OCI-LY7 (cell line): ENCODE measurements at regions not wholly inside any gene's neighbourhood (a gene's known extent, or its start where the extent isn't known, plus 50 kb on each side); places are given as distances from the start of the nearest gene placed in this dataset.

Experiments
- BruUV-seq: library from RNA; stranded (reverse); fragments of 400-500 nt; replicated peaks from 2 replicates; lab custom pipeline; 2021; lab: Mats Ljungman, UMichigan
- CTCF ChIA-PET: fragments of 300-600 bp; sonication (Branson Sonifier 250); formaldehyde crosslinking; loops from one replicate; lab custom pipeline; 2022; ENCODE audit warnings: antibody characterized with exemption; ENCODE audit not compliant: unreplicated experiment; lab: Charles Lee
- POLR2A ChIA-PET: fragments of 300-600 bp; sonication (Branson Sonifier 250); formaldehyde crosslinking; loops from one replicate; lab custom pipeline; 2022; ENCODE audit warnings: antibody characterized with exemption; lab: Charles Lee
- DNase-seq: peaks from one replicate; pipeline ENCODE4 v3.0.0-alpha.2; 2015; ENCODE audit warnings: low spot score
- H2AFZ ChIP-seq: fragments of 200-600 bp; sonication (generic), shearing (Covaris generic); 2 replicates; pipeline ENCODE4 v1.6.1; 2014; ENCODE audit warnings: mild to moderate bottlenecking, antibody characterized with exemption, low read length, moderate library complexity
- H3K27ac ChIP-seq: fragments of 200-600 bp; sonication (generic); 2 replicates; pipeline ENCODE4 v1.5.1; 2014; ENCODE audit warnings: mixed run types, low read depth, mild to moderate bottlenecking, moderate library complexity, low read length, inconsistent platforms; ENCODE audit not compliant: poor library complexity, severe bottlenecking
- H3K36me3 ChIP-seq: fragments of 200-600 bp; sonication (generic); 2 replicates; pipeline ENCODE4 v1.6.1; 2014; ENCODE audit warnings: mild to moderate bottlenecking, antibody characterized with exemption, low read length, moderate library complexity, mixed read lengths; ENCODE audit not compliant: insufficient read depth
- H3K4me1 ChIP-seq: fragments of 200-600 bp; sonication (generic); 2 replicates; pipeline ENCODE4 v1.5.1; 2014; ENCODE audit warnings: mild to moderate bottlenecking, low read length; ENCODE audit not compliant: insufficient read depth, poor library complexity, severe bottlenecking
- H3K4me2 ChIP-seq: fragments of 200-600 bp; sonication (generic); 2 replicates; pipeline ENCODE4 v1.6.1; 2014; ENCODE audit warnings: mild to moderate bottlenecking, low read length
- H3K4me3 ChIP-seq: fragments of 200-600 bp; sonication (generic); 2 replicates; pipeline ENCODE4 v1.5.1; 2014; ENCODE audit warnings: mild to moderate bottlenecking, low read depth, low read length; ENCODE audit not compliant: poor library complexity, severe bottlenecking
- H3K79me2 ChIP-seq: fragments of 200-600 bp; sonication (generic); 2 replicates; pipeline ENCODE4 v1.6.1; 2016; ENCODE audit warnings: low read depth, mild to moderate bottlenecking, low read length, moderate library complexity, mixed read lengths; ENCODE audit not compliant: insufficient read depth
- H3K9me2 ChIP-seq: fragments of 200-600 bp; sonication (generic); 2 replicates; pipeline ENCODE4 v1.6.1; 2016; ENCODE audit warnings: mild to moderate bottlenecking, low read length, mixed read lengths; ENCODE audit not compliant: insufficient read depth
- H3K9me3 ChIP-seq: fragments of 200-600 bp; sonication (generic); 2 replicates; pipeline ENCODE4 v1.6.1; 2014; ENCODE audit warnings: mild to moderate bottlenecking, mixed run types, low read length, mixed read lengths
- H4K20me1 ChIP-seq: fragments of 200-600 bp; sonication (generic); 2 replicates; pipeline ENCODE4 v1.6.1; 2014; ENCODE audit warnings: mild to moderate bottlenecking, antibody characterized with exemption, low read length, moderate library complexity, mixed read lengths; ENCODE audit not compliant: insufficient read depth
- CTCF ChIP-seq: fragments of 200-600 bp; sonication (generic); conservative IDR thresholded peaks from 2 replicates; pipeline ENCODE4 v1.5.1; 2014; ENCODE audit warnings: mild to moderate bottlenecking, antibody characterized with exemption, low read length, moderate library complexity, mixed read lengths
- EZH2phosphoT487 ChIP-seq: fragments of 200-600 bp; sonication (generic); IDR thresholded peaks from 2 replicates; pipeline ENCODE4 v1.6.1; 2018; ENCODE audit warnings: low read depth, borderline replicate concordance, mild to moderate bottlenecking, mixed run types, antibody characterized with exemption, low read length, moderate library complexity, mixed read lengths
- intact Hi-C: fragments of 100-400 bp; cut with micrococcal nuclease; formaldehyde crosslinking; loops from one replicate; pipeline ENCODE4 v1.10.0; 2022; ENCODE audit not compliant: unreplicated experiment

- no TSS peak for BruUV-seq
- H2AFZ ChIP-seq = no peak overlapping the region
Observed at GRCh38 chr20:12064540-12064939, 146.8 kb downstream of the BTBD3 start.

GRCh38 chr20:12067686-12068085, 150.0 kb downstream of the BTBD3 start:
- Histone ChIP-seq H3K4me2 (no peak overlapping the region), H3K27ac (no peak overlapping the region), H3K9me3 (no peaks in the 10 kb centered on the region), H3K9me2 (no peaks in the 10 kb centered on the region), H3K4me3 (no peak overlapping the region), H3K79me2 (no peaks in the 10 kb centered on the region), H3K36me3 (no peaks in the 10 kb centered on the region), H2AFZ (no peak overlapping the region), H4K20me1 (no peaks in the 10 kb centered on the region), H3K4me1 (no peaks in the 10 kb centered on the region)
- no peak for TF ChIP-seq CTCF
- TF ChIP-seq EZH2phosphoT487 = no peak
- BruUV-seq = no TSS peak
- no peak for DNase-seq
- intact Hi-C loops = no loop called here
- CTCF ChIA-PET = no interaction called here
- POLR2A ChIA-PET = no interaction called here

More at GRCh38 chr20:12064540-12064939, 146.8 kb downstream of the BTBD3 start:
- Histone ChIP-seq H3K36me3 (no peaks in the 10 kb centered on the region), H3K9me3 (no peaks in the 10 kb centered on the region), H3K4me1 (no peaks in the 10 kb centered on the region), H3K27ac (no peak overlapping the region), H3K79me2 (no peaks in the 10 kb centered on the region), H3K4me2 (no peak overlapping the region), H4K20me1 (no peaks in the 10 kb centered on the region), H3K9me2 (no peaks in the 10 kb centered on the region), H3K4me3 (no peak overlapping the region)
- CTCF ChIA-PET = no interaction called here
- POLR2A ChIA-PET = interaction anchor here (0.5 to 0.6 kb wide), 2 partner anchors 616 to 1186 kb away, joined by 3 read pairs; no protein-coding TSS in a partner anchor
- DNase-seq = no peak
- TF ChIP-seq CTCF (no peak), EZH2phosphoT487 (no peak)
- intact Hi-C loops = no loop called here

DNA sequence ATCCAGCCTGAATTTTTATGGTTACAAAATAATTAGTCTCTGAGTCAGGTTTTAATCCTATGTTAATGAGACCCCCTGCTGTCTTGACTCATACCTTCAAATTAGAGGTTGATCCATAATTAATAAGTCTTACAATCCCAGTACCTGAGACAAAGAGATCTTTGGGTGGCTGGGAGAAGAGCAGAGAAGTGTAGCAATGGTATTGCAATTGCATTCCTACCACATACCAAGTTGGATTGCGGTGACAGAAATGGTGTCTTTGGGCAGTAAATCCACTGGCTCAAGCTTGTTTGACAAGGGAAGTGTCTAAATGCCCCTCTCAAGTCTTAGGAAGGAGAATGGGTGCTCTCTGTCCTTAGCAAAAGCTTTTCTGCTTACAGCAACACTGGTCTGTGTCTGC, 150.4 kb downstream of the BTBD3 start:
- no peaks in the 10 kb centered on the region for H3K9me3 ChIP-seq
- no peaks in the 10 kb centered on the region for H3K9me2 ChIP-seq
- ChIA-PET POLR2A (no interaction called here), CTCF (no interaction called here)
- H3K36me3 ChIP-seq = no peaks in the 10 kb centered on the region
- no peaks in the 10 kb centered on the region for H3K4me1 ChIP-seq
- TF ChIP-seq CTCF (no peak), EZH2phosphoT487 (no peak)
- BruUV-seq = no TSS peak
- DNase-seq = no peak
- H3K79me2 ChIP-seq = no peaks in the 10 kb centered on the region
- no peak overlapping the region for H3K4me2 ChIP-seq
- no peak overlapping the region for H3K27ac ChIP-seq
- intact Hi-C loops = no loop called here
- H4K20me1 ChIP-seq = no peaks in the 10 kb centered on the region
- no peak overlapping the region for H2AFZ ChIP-seq
- no peak overlapping the region for H3K4me3 ChIP-seq
